ENCODE measurements at regions not wholly inside any gene's neighbourhood (a gene's known extent, or its start where the extent isn't known, plus 50 kb on each side); places are given as distances from the start of the nearest gene placed in this dataset.

- TF ChIP-seq POLR2A (IDR thresholded peaks at IDR 0.05) (no peak), CTCF (IDR thresholded peaks at IDR 0.05) (no peak)
Observed at GRCh38 chr3:110868106-110868505, 203.5 kb upstream of the NECTIN3 start.
